ENCODE measurements at regions not wholly inside any gene's neighbourhood (a gene's known extent, or its start where the extent isn't known, plus 50 kb on each side); places are given as distances from the start of the nearest gene placed in this dataset.

GRCh38 chr12:82216475-82216874, 141.7 kb downstream of the CCDC59 start:
- no peak for ATAC-seq
- TF ChIP-seq CTCF (IDR thresholded peaks at IDR 0.05) (no peak), POLR2A (IDR thresholded peaks at IDR 0.05) (no peak)
- intact Hi-C loops (cut with DNase I), result no loop called here
- Histone ChIP-seq H3K4me1 (no peaks in the 10 kb centered on the region), H3K27ac (no peak overlapping the region), H3K4me3 (no peak overlapping the region), H3K9me3 (peaks cover 0 to 9% (median under 1%) of the 10 kb centered on the region in 12 donors), H3K36me3 (no peaks in the 10 kb centered on the region), H3K27me3 (no peaks in the 10 kb centered on the region)
- 79 to 88% (median 86%) methylated on average over 6 of the region's 6 CpGs for WGBS, 4 donors
- peak in 1 of 5 donors; percentile 47 for DNase-seq

- 23 to 57% (median 37%) methylated on average over 2 of the region's 2 CpGs for whole genome bisulfite sequencing, 4 donors
- Histone ChIP-seq H3K9me3 (peaks cover 0 to 21% (median 6%) of the 10 kb centered on the region in 12 donors), H3K27ac (no peak overlapping the region), H3K4me1 (no peaks in the 10 kb centered on the region), H3K4me3 (no peak overlapping the region), H3K36me3 (no peaks in the 10 kb centered on the region), H3K27me3 (no peaks in the 10 kb centered on the region)
- intact Hi-C loops (cut with DNase I), result no loop called here
- DNase-seq (no peak), ATAC-seq (no peak)
- TF ChIP-seq POLR2A (IDR thresholded peaks at IDR 0.05) (no peak), CTCF (IDR thresholded peaks at IDR 0.05) (no peak)
Observed at GRCh38 chr12:82213761-82214160, 144.4 kb downstream of the CCDC59 start.

GRCh38 chr12:82210882-82211281, 147.3 kb downstream of the CCDC59 start:
- Histone ChIP-seq H3K27ac (no peak overlapping the region), H3K27me3 (no peaks in the 10 kb centered on the region), H3K36me3 (no peaks in the 10 kb centered on the region), H3K4me3 (no peak overlapping the region), H3K9me3 (peaks cover 0 to 40% (median 12%) of the 10 kb centered on the region in 12 donors), H3K4me1 (no peaks in the 10 kb centered on the region)
- WGBS, 4 donors, result 91 to 100% (median 98%) methylated on average over 1 of the region's 1 CpG
- TF ChIP-seq POLR2A (IDR thresholded peaks at IDR 0.05), result no peak
- no peak for TF ChIP-seq CTCF (IDR thresholded peaks at IDR 0.05)
- DNase-seq, result no peak
- no peak for ATAC-seq
- intact Hi-C loops (cut with DNase I), result no loop called here

GRCh38 chr12:82209533-82209932, 148.7 kb downstream of the CCDC59 start:
- Histone ChIP-seq H3K4me1 (no peaks in the 10 kb centered on the region), H3K4me3 (no peak overlapping the region), H3K36me3 (no peaks in the 10 kb centered on the region), H3K27ac (no peak overlapping the region), H3K9me3 (peaks cover 0 to 42% (median 13%) of the 10 kb centered on the region in 12 donors), H3K27me3 (no peaks in the 10 kb centered on the region)
- no peak for DNase-seq
- TF ChIP-seq POLR2A (IDR thresholded peaks at IDR 0.05) (no peak), CTCF (IDR thresholded peaks at IDR 0.05) (no peak)
- no peak for ATAC-seq
- 91 to 99% (median 92%) methylated on average over 9 of the region's 9 CpGs for WGBS, 4 donors
- intact Hi-C loops (cut with DNase I), result no loop called here
